ENCODE measurements at regions not wholly inside any gene's neighbourhood (a gene's known extent, or its start where the extent isn't known, plus 50 kb on each side); places are given as distances from the start of the nearest gene placed in this dataset.

GRCh38 chr4:35730414-35730813 lies 513.9 kb downstream of the ARAP2 start:
- peaks cover 4% of the 10 kb centered on the region for H3K4me1 Mint-ChIP-seq
- no CpG with 5 or more reads among the region's 2 CpGs for WGBS (ENCODE audit: insufficient coverage)

GRCh38 chr4:35734381-35735098 lies 509.8 kb downstream of the ARAP2 start:
- Histone ChIP-seq H3K4me2 (replicated peaks; ENCODE audit: extremely low read depth, low read length, poor library complexity, severe bottlenecking) (no peak overlapping the region), H3K9me3 (replicated peaks in 1 of 2; ENCODE audit: control insufficient read depth in 1 of 2, insufficient read depth in 1 of 2, low read length in 2 of 2) (no peaks in the 10 kb centered on the region), H3K36me3 (replicated peaks in 1 of 2; ENCODE audit: control insufficient read depth in 1 of 2, insufficient read depth in 2 of 2, low read length in 2 of 2) (no peaks in the 10 kb centered on the region), H3K4me3 (replicated peaks in 1 of 3; ENCODE audit: low read depth in 2 of 3, low read length in 3 of 3) (no peak overlapping the region), H3K27me3 (ENCODE audit: control insufficient read depth in 2 of 2, insufficient read depth in 2 of 2, low read length in 2 of 2) (no peaks in the 10 kb centered on the region), H4K20me1 (ENCODE audit: insufficient read depth, low read length) (no peaks in the 10 kb centered on the region), H2AFZ (ENCODE audit: insufficient read depth, low read depth, low read length, poor library complexity, severe bottlenecking) (no peak overlapping the region), H3K27ac (ENCODE audit: low read depth in 1 of 2, low read length in 2 of 2) (no peak overlapping the region), H3K79me2 (ENCODE audit: insufficient read depth, low read length) (no peaks in the 10 kb centered on the region), H3K4me1 (ENCODE audit: control insufficient read depth in 1 of 2, insufficient read depth in 2 of 2, low read length in 2 of 2) (no peaks in the 10 kb centered on the region), H3K9ac (ENCODE audit: insufficient read depth, low read length, poor library complexity, severe bottlenecking) (no peak overlapping the region)
- intact Hi-C loops (cut with micrococcal nuclease) = no loop called here
- H3K27me3 Mint-ChIP-seq (ENCODE audit: low read depth in 3 of 3) = no peaks in the 10 kb centered on the region
- H3K9me3 Mint-ChIP-seq = peaks cover 0 to 8% (median 0%) of the 10 kb centered on the region in 7 donors
- TF ChIP-seq CTCF (IDR thresholded peaks at IDR 0.05) = no peak
- no peak overlapping the region for H3K27ac Mint-ChIP-seq
- DNase-seq = no peak
- H3K36me3 Mint-ChIP-seq = no peaks in the 10 kb centered on the region
- H3K4me3 Mint-ChIP-seq = no peak overlapping the region
- peaks cover 4% of the 10 kb centered on the region for H3K4me1 Mint-ChIP-seq
- WGBS (ENCODE audit: insufficient coverage) = no CpG with 5 or more reads among the region's 3 CpGs

More at GRCh38 chr4:35730414-35730813, 513.9 kb downstream of the ARAP2 start:
- H3K27me3 Mint-ChIP-seq (ENCODE audit: low read depth in 3 of 3) = no peaks in the 10 kb centered on the region
- H3K9me3 Mint-ChIP-seq = peaks cover 0 to 7% (median 0%) of the 10 kb centered on the region in 7 donors
- intact Hi-C loops (cut with micrococcal nuclease) = no loop called here
- DNase-seq = no peak
- Histone ChIP-seq H3K79me2 (ENCODE audit: insufficient read depth, low read length) (no peaks in the 10 kb centered on the region), H3K4me2 (replicated peaks; ENCODE audit: extremely low read depth, low read length, poor library complexity, severe bottlenecking) (no peak overlapping the region), H4K20me1 (ENCODE audit: insufficient read depth, low read length) (no peaks in the 10 kb centered on the region), H3K4me1 (ENCODE audit: control insufficient read depth in 1 of 2, insufficient read depth in 2 of 2, low read length in 2 of 2) (no peaks in the 10 kb centered on the region), H3K9me3 (replicated peaks in 1 of 2; ENCODE audit: control insufficient read depth in 1 of 2, insufficient read depth in 1 of 2, low read length in 2 of 2) (no peaks in the 10 kb centered on the region), H3K4me3 (replicated peaks in 1 of 3; ENCODE audit: low read depth in 2 of 3, low read length in 3 of 3) (no peak overlapping the region), H3K27me3 (ENCODE audit: control insufficient read depth in 2 of 2, insufficient read depth in 2 of 2, low read length in 2 of 2) (no peaks in the 10 kb centered on the region), H2AFZ (ENCODE audit: insufficient read depth, low read depth, low read length, poor library complexity, severe bottlenecking) (no peak overlapping the region), H3K27ac (ENCODE audit: low read depth in 1 of 2, low read length in 2 of 2) (no peak overlapping the region), H3K36me3 (replicated peaks in 1 of 2; ENCODE audit: control insufficient read depth in 1 of 2, insufficient read depth in 2 of 2, low read length in 2 of 2) (no peaks in the 10 kb centered on the region), H3K9ac (ENCODE audit: insufficient read depth, low read length, poor library complexity, severe bottlenecking) (no peak overlapping the region)
- H3K4me3 Mint-ChIP-seq = no peak overlapping the region
- no peaks in the 10 kb centered on the region for H3K36me3 Mint-ChIP-seq
- TF ChIP-seq CTCF (IDR thresholded peaks at IDR 0.05) = no peak
- H3K27ac Mint-ChIP-seq = no peak overlapping the region
